VCaP (cell line): ENCODE measurements at regions not wholly inside any gene's neighbourhood (a gene's known extent, or its start where the extent isn't known, plus 50 kb on each side); places are given as distances from the start of the nearest gene placed in this dataset.

Source experiments
- H3K27ac ChIP-seq: fragments of 450-650 bp; 2 replicates; pipeline ENCODE4 v1.5.1; 2017
- CTCF ChIP-seq: fragments of 450-650 bp; conservative IDR thresholded peaks from 2 replicates; pipeline ENCODE4 v1.5.1; 2017; ENCODE audit warnings: mild to moderate bottlenecking, moderate library complexity

DNA sequence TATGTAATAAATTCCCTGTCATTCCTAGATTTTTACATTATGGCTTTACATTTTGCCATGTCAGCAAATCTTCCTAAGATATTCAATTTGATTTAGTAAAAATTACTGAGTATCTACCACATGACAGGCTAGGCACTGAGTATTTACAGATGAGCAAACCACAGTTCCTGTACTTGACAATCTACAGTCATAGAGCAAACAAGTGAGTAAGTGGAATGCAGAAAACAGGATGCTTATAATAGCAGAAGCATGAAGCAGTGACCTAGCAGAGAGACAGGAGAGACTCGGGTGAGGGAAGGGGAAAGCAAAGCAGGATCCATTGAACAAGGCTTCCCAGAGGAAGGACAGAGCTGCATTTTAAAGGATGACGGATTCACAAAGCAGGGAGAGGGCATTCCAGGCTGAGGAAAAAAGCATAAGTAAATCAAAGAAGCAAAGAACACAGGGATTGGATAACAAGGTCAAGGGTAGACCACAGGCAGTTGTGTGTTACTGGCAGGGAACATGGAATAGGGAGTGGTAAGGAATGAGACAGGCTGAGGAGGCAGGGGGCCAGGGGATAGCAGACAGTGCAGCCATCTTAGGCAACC, 124.7 kb upstream of the C1QTNF7 start:
- no peak overlapping the region for H3K27ac ChIP-seq
- no peak for TF ChIP-seq CTCF

GRCh38 chr4:15314974-15315373, 112.9 kb upstream of the C1QTNF7 start:
- TF ChIP-seq CTCF = no peak

DNA sequence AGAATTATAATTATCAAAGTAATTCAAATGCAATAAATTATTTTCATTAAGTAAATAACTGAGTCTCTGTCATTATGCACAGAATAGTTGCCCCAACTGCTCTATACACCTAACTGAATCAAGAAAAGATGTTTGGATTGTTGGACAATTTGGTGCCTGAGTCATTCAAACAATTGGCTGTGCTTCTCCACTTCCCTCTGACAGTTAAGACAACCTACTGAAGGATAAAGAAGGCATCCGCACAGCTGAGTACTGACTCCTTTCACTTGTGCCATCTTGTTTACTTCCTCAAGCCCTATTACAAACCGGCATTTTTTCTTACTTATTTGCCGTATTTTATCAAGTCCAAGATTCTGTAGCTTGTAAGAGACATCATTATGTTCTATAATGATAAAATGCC, 110.6 kb upstream of the C1QTNF7 start:
- H3K27ac ChIP-seq = no peak overlapping the region
- no peak for TF ChIP-seq CTCF

More at GRCh38 chr4:15314974-15315373, 112.9 kb upstream of the C1QTNF7 start:
- no peak overlapping the region for H3K27ac ChIP-seq

GRCh38 chr4:15318621-15319348, 109.0 kb upstream of the C1QTNF7 start:
- no peak for TF ChIP-seq CTCF
- H3K27ac ChIP-seq = no peak overlapping the region

DNA sequence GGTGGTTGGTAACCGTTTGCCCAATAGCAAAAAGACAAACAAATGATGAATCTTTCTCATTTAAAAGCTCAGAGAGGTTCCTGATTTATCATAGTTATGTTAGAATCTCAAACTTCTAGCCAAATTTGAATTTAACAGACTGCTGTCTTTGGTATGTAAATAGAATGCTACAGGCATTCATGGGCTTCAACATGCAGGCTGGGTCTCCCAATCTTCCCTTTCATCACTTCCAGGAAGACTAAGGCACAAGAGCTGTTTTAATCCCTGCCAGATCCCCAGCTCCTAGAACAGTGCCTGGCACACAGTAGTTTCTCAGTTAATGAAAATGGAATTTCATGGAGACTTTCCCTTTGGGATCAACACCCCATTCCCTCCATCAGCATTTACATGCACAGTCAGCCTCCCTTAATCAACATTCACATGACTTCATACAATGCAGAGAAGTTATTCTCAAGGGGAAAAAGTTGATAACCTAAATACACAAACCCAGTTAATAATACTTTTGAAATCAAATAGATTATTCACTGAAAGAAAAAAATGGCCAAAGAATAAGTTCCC, 107.6 kb upstream of the C1QTNF7 start:
- no peak for TF ChIP-seq CTCF
- no peak overlapping the region for H3K27ac ChIP-seq

- H3K27ac ChIP-seq = no peak overlapping the region
- TF ChIP-seq CTCF = no peak
Observed at GRCh38 chr4:15322006-15322405, 105.8 kb upstream of the C1QTNF7 start.

DNA sequence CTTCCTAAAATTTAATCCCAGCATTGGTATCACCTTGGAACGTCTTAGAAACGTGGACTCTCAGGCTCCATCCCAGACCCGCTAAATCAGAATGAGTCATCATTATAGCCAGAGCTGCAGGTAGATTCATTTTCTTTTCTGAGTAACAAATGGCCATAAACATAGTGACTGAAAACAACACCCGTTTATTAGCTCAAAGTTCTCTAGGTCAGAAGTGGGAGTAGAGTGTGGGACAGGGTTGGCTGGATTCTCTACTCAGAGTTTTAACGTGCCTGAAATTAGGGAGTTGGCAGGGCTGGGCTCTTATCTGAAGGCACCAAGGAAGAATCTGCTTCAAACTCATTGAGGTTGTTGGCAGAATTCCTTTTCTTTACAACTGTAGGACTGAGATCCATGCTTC, 101.8 kb upstream of the C1QTNF7 start:
- TF ChIP-seq CTCF = no peak
- H3K27ac ChIP-seq = no peak overlapping the region
